ENCODE measurements at regions not wholly inside any gene's neighbourhood (a gene's known extent, or its start where the extent isn't known, plus 50 kb on each side); places are given as distances from the start of the nearest gene placed in this dataset.

DNA sequence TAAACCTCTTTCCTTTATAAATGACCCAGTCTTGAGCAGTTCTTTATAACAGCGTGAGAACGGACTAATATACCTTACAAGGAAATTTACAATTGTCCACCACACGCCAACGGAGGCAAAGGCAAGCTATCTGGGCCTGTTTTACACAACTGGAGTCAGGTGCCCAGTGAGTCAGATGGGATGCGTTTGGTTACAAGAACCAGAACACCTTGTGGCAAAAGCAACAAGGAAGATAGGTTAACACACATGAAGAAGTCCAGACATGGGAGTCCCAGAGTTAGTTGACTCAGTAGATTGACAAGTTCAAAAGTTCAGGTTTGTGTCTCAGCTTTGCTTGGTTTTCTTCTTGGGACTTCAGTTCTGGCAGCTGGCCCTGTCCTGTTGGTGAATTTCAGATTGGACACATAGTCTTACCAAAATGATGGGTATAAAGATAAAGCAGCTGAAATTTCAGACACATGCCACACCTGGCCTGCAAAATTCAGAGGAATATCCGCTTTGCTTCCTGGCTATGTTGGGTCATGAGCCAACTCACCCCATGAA is 97.9 kb downstream of the PXDC1 start:
- H2BK15ac ChIP-seq (ENCODE audit: low read depth, low read length): no peak overlapping the region
- in situ Hi-C loops (cut with MboI; ENCODE audit: low sequenced_read_pairs): no loop called here
- ChIA-PET POLR2A (ENCODE audit: unreplicated experiment) (no interaction called here), CTCF (no interaction called here)
- no peak for ATAC-seq (ENCODE audit: low read depth)
- H2AK9ac ChIP-seq (replicated peaks; ENCODE audit: low read depth, low read length, poor library complexity): no peak overlapping the region
- H3K9me3 ChIP-seq (ENCODE audit: control insufficient read depth, insufficient read depth, low read length): 0 out of 2 replicates have a peak, but pooled peaks cover 2% of the 10 kb centered on the region
- no peaks in the 10 kb centered on the region for H3K9me1 ChIP-seq (ENCODE audit: insufficient read depth, low read length)
- TF ChIP-seq SMC3 (IDR thresholded peaks at IDR 0.05; ENCODE audit: low read depth, low read length): no peak
- TF ChIP-seq CHD1 (IDR thresholded peaks at IDR 0.05; ENCODE audit: low read depth, low read length): no peak
- TF ChIP-seq, protein P1, sequence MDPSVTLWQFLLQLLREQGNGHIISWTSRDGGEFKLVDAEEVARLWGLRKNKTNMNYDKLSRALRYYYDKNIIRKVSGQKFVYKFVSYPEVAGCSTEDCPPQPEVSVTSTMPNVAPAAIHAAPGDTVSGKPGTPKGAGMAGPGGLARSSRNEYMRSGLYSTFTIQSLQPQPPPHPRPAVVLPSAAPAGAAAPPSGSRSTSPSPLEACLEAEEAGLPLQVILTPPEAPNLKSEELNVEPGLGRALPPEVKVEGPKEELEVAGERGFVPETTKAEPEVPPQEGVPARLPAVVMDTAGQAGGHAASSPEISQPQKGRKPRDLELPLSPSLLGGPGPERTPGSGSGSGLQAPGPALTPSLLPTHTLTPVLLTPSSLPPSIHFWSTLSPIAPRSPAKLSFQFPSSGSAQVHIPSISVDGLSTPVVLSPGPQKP (IDR thresholded peaks at IDR 0.05; ENCODE audit: borderline replicate concordance, low read depth, low read length): no peak
- TF ChIP-seq MAZ (IDR thresholded peaks at IDR 0.05; ENCODE audit: borderline replicate concordance, low read depth, low read length): no peak
- TF ChIP-seq, protein P2, sequence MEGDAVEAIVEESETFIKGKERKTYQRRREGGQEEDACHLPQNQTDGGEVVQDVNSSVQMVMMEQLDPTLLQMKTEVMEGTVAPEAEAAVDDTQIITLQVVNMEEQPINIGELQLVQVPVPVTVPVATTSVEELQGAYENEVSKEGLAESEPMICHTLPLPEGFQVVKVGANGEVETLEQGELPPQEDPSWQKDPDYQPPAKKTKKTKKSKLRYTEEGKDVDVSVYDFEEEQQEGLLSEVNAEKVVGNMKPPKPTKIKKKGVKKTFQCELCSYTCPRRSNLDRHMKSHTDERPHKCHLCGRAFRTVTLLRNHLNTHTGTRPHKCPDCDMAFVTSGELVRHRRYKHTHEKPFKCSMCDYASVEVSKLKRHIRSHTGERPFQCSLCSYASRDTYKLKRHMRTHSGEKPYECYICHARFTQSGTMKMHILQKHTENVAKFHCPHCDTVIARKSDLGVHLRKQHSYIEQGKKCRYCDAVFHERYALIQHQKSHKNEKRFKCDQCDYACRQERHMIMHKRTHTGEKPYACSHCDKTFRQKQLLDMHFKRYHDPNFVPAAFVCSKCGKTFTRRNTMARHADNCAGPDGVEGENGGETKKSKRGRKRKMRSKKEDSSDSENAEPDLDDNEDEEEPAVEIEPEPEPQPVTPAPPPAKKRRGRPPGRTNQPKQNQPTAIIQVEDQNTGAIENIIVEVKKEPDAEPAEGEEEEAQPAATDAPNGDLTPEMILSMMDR (conservative IDR thresholded peaks at IDR 0.05; ENCODE audit: low read depth, low read length): no peak
- TF ChIP-seq NFE2L2 (IDR thresholded peaks at IDR 0.05; ENCODE audit: low read depth, low read length): no peak
- no peak for TF ChIP-seq RCOR1 (IDR thresholded peaks at IDR 0.05; ENCODE audit: insufficient replicate concordance, low read length)
- TF ChIP-seq POLR2A (IDR thresholded peaks at IDR 0.05; ENCODE audit: low read depth, low read length): no peak
- TF ChIP-seq, protein P3, sequence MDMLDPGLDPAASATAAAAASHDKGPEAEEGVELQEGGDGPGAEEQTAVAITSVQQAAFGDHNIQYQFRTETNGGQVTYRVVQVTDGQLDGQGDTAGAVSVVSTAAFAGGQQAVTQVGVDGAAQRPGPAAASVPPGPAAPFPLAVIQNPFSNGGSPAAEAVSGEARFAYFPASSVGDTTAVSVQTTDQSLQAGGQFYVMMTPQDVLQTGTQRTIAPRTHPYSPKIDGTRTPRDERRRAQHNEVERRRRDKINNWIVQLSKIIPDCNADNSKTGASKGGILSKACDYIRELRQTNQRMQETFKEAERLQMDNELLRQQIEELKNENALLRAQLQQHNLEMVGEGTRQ (IDR thresholded peaks at IDR 0.05; ENCODE audit: low read depth, low read length): no peak
- TF ChIP-seq MXI1 (IDR thresholded peaks at IDR 0.05; ENCODE audit: borderline replicate concordance, low read depth, low read length): no peak
- H3K23ac ChIP-seq (ENCODE audit: low read depth, low read length): no peak overlapping the region
- no peak overlapping the region for H4K8ac ChIP-seq (ENCODE audit: low read depth in 2 of 2, low read length in 2 of 2)
- no peak overlapping the region for H2AK5ac ChIP-seq (ENCODE audit: low read depth, low read length)
- H3K36me3 ChIP-seq (ENCODE audit: control insufficient read depth, insufficient read depth, low read length): no peaks in the 10 kb centered on the region
- H3K56ac ChIP-seq (ENCODE audit: extremely low read depth, insufficient read depth, low read length): no peak overlapping the region
- 84% methylated on average over 4 of the region's 6 CpGs; no CpG with 5 or more reads in 1 of the 2 experiments for WGBS, 2 experiments (ENCODE audit: extremely low coverage in 2 of 2, insufficient read length in 1 of 2)
- dilution Hi-C loops (cut with HindIII; ENCODE audit: low sequenced_read_pairs, unreplicated experiment): no loop called here
- H3K27me3 ChIP-seq (ENCODE audit: control insufficient read depth, insufficient read depth, low read length): peaks cover 47% of the 10 kb centered on the region
- H3K4ac ChIP-seq (ENCODE audit: low read depth, low read length): no peak overlapping the region
- no peak overlapping the region for H3K4me3 ChIP-seq (ENCODE audit: insufficient read depth, low read depth, low read length)
- H4K20me1 ChIP-seq (ENCODE audit: insufficient read depth, low read length): no peaks in the 10 kb centered on the region
- H3K79me1 ChIP-seq (ENCODE audit: low read depth in 1 of 2, low read length in 2 of 2): no peaks in the 10 kb centered on the region
- H4K5ac ChIP-seq (ENCODE audit: low read depth, low read length): no peak overlapping the region
- no peak for DNase-seq
- no peak overlapping the region for H2BK120ac ChIP-seq (ENCODE audit: low read depth, low read length)
- no peak overlapping the region for H2AFZ ChIP-seq (replicated peaks; ENCODE audit: low read length, poor library complexity)
- H2BK20ac ChIP-seq (ENCODE audit: low read depth, low read length): no peak overlapping the region
- intact Hi-C loops (cut with micrococcal nuclease): no loop called here
- no peak overlapping the region for H3K14ac ChIP-seq (replicated peaks; ENCODE audit: low read depth, low read length)
- no peak overlapping the region for H3K9ac ChIP-seq (ENCODE audit: low read depth, low read length)
- no peak overlapping the region for H3K4me2 ChIP-seq (ENCODE audit: low read depth, low read length)
- no peak overlapping the region for H2BK5ac ChIP-seq (ENCODE audit: low read depth, low read length, poor library complexity, severe bottlenecking)
- H4K91ac ChIP-seq (ENCODE audit: insufficient read depth, low read depth, low read length): no peak overlapping the region
- no peak overlapping the region for H3K27ac ChIP-seq (ENCODE audit: insufficient read depth, low read length)
- H3K18ac ChIP-seq (ENCODE audit: low read depth, low read length): no peak overlapping the region
- BruUV-seq (replicated peaks): no TSS peak
- no peaks in the 10 kb centered on the region for H3K4me1 ChIP-seq (ENCODE audit: control insufficient read depth, insufficient read depth, low read length)
